GM18519 (cell line): ENCODE measurements at regions not wholly inside any gene's neighbourhood (a gene's known extent, or its start where the extent isn't known, plus 50 kb on each side); places are given as distances from the start of the nearest gene placed in this dataset.
"Not testable (repeated sequence)": the region's sequence is repeated elsewhere in the genome, so short reads cannot be mapped to it uniquely, and the experiment has no call there.

Experiments used
- ATAC-seq: cut with Tn5 transposase; IDR thresholded peaks from one replicate; pipeline ENCODE4 v1.9.1; 2021; ENCODE audit warnings: mild to moderate bottlenecking, moderate library complexity; ENCODE audit not compliant: unreplicated experiment, low FRiP score

DNA sequence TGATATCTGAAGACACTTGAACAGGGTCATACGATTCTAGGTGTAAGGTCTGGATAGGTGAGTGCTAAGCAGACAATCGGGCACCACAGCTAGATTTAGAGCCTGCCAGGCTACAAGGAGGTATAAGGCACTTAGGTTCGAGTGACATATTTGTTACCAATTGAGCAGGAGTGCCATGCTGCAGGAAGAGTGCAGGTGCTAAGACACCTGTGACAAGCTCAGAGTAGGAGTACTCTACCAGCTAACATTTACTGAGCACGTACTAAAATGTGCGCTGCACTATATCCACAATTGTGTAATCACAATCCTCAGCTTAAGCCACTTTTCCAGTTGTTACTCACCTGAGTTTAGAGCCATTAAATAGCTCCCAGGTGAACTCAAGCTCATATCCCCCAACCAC lies 227.8 kb upstream of the MOCS1 start:
- ATAC-seq: no peak

DNA sequence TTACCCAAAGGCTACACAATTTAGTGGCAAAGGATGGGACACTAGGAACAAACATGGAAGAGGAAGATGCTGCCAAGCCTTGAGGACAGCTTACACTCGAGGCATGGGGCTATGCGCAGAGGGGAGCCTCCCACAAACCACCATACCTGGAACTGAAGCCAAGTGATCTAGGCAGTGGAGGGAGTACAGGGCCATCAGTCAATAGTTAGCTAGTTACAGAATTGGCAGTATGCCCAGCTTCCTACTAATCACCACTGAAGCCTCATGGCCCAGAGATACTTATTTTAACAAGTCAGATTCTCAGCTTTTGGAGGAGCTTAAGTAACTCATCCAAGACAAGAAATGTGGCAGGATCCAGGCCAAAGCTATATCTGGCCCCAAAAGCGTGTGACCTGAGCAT lies 226.6 kb upstream of the MOCS1 start:
- no peak for ATAC-seq

DNA sequence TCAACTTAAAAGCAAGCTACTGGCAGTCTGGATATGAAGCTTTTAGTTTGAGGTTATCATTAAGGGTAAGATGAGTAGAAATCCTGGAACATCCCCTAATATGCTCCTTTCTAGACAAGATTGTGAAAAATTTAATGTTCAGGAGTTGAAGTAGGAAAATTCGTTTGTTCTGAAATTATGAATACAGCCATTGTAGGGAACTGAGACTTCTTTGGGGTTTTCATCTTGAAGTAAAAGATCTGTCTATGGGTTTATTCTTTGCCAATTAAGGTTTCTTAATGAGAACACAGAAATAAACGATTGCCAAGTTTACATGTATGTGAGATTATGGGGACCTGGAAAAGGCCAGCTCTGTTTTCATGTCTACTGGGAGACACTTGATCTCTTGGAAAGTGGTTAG lies 225.6 kb upstream of the MOCS1 start:
- no peak for ATAC-seq

DNA sequence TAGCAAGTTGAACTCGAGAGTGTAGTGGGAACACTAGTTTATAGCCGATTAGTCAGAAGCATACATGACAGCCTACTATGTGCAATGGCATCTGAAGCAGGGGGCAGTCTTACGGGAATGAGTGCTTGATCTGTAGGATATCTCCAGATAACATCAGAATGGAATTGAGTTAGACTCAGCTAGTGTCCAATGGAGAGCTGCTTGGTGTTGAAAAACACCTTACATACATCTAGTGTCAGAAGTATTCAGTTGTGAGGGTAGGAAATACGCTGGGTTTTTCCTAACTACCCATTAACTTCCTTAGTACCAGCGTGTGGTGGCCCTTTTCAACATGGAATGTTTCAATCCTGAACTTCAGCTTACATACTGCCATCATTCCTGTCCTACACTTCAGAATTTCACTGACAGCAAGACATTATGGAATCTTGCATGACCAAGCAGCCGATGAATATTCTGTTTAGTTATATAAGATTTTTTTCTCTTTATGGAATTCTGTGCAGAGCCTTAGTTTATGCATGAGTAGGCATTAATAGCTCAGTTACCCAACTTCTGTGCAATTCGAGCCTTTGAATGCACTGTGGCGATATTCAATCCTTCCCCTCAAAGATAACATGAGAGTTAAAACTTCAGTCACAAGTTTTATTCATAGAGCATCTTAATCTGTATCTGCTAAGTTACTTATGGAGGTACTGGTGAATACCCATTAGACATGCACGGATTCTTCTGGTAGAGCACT lies 218.6 kb upstream of the MOCS1 start:
- ATAC-seq: no peak

DNA sequence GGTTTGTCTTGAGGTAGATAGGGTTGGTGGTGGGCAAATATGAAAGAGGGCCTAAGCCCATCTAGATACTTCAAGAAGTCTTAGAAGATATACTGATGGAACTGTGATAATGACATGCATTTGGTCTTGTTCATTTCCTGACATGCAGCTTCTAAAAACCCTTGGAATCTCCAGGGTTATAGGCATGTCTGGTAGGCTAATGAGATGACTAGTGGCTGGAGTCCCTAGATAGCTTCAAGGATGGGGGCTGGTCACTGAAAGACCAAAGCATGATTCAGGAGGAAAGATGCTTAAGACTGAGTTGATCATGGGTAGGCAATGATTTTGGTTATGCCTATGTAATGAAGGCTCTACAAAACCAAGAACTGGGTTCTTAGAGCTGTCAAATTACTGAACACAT lies 217.9 kb upstream of the MOCS1 start:
- ATAC-seq: no peak

DNA sequence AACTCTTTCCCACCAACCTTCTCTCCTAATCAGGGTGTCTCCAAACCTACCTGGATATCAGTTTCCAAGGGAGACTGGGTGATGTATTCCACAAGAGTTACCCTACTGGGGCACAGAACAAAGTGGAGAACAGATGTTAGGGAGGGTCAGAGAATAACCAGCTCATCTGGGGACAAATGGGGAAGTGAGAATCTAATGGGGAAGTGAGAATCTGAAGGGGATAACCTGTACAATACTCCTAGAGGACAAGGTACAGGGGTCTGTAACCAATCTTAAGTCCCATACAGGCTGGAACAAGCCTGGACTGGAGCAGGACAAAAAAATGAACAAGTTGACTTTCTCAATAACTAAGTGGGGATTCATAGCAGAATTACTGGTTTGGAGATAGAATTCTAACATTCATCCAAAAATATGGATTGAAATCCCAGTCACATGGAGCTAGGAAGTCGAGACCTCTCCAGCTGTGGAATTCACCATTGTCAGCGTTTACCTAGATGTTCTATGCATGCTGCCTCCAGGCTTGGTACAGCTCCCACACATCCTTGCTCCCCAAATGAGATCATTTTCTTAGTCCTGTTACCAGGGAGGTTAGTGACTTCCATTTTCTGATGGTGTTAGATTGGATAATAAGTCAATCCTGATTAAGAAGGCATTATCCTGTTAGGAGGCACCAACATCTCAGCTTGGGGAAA lies 214.8 kb upstream of the MOCS1 start:
- peak; percentile 94 for ATAC-seq

DNA sequence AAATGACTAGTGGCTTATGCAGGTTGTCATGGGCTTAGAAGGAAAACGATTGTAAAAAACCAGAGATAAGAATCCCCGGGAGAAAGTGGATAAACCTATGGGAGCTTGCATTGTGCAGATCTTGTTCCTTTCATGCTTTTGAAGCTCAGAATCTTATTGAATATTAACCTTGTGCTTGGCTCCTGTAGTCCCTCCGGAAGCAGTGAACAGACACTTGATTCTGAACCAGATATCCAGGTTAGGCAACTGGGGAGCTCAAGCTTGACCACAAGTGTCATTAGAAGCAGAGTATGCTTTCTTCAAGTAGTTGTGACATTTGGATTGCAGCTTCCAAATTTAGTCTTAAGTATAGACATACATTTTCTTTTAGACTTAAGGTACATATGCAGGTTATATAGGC lies 212.6 kb upstream of the MOCS1 start:
- ATAC-seq: no peak

DNA sequence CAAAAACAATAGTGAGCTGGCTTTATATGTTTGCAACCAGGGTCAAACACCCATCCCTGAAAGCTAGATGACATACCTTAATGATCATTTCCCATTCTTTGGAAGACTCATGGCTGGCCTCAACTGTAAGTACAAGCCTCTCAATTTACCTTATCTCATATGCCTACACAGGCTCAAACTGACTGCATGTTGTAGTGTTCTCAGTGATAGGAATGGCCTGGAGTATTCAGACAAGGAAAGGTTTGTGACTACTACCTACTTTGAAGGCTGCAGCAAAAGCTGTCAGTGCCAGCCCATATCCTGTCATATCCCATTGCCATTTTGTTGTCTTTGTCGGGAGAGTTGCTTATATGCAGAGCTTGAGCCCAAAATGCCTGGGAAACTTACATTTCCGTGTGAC lies 205.2 kb upstream of the MOCS1 start:
- ATAC-seq: no peak

DNA sequence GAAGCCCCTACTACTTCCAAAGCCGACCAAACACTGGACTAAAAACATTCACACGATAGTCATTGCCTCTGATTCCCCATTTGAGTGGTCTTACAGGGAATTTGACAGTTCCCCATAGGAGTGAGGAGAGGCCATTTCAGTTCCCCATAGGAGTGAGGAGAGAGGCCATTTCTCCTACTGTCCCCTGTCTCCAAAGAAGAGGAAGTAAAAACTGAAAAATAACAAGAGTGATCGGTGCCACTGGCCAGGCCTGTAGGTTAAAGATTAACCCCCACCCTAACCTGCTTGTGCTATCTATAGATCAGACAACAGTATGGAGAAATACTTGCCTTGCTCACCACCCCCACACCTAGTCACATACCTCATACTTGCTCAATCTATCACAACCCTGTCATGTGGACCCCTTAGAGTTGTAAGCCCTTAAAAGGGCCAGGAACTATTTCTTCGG lies 204.0 kb upstream of the MOCS1 start:
- ATAC-seq: no peak

DNA sequence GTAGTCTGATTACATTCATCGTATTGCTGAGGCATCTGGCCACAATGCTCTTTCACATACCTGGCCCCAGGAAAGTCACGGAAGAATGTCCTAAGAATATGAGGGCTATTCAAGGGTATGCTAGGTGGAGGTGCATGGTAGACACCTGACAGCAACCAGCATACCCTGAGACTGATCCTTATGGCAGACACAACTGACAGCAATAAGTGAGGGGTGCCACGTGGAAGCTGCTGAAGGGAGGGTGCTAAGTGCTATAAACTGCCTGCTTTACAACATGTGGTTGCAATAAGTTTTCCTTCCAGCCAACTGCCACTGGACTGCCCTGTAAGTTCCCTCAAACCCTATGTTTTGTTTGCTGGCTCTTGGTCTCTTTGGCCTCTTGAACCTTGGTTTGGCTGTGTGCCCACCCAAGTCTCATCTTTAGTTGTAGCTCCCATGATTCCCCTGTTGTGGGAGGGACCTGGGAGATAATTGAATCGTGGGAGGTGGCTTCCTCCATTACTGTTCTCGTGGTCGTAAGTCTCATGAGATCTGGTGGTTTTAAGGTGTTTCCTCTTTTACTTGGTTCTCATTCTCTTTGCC lies 201.3 kb upstream of the MOCS1 start:
- ATAC-seq: no peak

DNA sequence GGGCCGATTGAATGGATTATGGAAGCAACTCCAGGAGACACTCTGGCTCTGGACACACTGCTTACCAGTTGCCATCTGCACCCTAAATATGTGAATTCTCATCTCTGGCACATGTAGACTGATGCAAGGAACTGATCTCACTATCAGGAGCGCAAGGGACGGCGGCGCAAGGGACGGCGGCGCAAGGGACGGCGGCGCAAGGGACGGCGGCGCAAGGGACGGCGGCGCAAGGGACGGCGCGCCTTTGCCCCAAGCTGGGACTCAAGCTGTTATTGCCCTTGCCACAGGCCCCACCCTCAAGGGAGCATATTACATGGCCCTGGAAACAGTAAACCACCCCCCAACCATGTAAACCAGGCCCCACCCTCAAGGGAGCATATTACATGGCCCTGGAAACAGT lies 199.7 kb upstream of the MOCS1 start:
- ATAC-seq: not testable (repeated sequence)

DNA sequence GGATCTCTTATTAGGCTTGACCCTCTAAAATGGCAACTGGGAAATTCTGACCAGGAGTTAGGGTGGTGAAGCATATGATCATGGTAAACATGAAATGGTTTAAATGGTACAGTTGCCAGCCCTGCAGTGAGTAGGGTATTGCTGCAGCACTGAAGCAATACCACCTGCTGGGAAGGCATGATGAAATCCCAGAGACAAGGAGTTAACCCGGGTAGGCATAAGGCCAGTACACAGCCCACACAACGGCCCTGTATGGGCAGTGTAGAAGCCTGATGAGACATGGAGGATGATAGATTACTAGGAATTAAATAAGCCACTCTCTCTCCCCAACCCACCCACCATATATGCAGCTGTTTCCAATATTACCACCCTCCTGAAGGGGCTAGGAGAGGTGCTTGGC lies 197.4 kb upstream of the MOCS1 start:
- ATAC-seq: no peak

DNA sequence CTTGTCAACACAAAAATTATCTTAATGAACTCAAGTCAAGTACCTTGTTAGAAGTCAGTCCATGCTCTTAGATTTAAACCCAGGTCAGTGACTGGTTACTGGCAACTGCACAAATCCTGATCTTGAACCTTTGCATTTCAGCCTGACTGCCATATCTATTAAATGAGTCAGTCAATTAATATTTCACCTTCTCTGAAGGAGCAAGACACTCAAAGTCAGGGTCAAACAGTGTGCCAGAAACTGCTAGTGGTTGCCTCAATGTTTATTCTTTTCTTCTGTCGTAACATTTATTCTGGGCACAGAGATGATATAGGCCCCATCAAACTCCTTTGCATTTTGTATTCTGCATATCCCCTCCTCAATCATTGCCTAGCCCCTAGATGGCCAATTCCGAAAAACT lies 193.9 kb upstream of the MOCS1 start:
- ATAC-seq: no peak

DNA sequence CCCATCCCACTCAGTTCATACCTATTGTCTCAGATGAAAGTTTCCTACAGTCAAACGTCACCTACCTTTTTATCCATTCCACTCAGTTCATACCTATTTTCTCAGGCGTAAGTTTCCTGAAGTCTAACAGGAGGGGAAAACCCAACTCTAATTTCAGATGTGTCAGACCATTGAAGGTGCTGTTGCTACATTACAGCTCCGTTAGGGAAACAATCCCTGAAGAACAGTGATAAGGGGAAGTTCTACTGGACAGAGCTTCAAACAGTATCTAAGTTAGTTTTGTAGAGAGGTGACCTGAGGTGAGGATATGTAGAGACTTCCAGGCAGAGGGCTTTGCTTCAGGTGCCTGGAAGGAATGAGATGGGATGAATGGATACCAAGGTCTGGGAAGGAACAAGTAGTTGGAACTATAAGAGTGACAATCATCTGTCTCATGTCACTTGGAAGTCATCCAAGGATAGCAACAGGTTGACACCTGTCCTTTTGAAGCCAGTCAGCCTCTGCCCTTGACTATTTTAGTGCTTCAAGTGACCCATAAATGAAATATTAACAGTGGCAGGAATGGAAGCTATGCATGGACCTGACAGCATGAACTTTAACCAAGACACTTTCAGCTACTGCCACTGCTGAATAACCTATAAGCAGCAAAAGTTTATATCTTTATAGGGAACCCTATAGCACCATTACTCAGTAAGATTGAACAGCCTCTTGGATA lies 191.6 kb upstream of the MOCS1 start:
- ATAC-seq: no peak

DNA sequence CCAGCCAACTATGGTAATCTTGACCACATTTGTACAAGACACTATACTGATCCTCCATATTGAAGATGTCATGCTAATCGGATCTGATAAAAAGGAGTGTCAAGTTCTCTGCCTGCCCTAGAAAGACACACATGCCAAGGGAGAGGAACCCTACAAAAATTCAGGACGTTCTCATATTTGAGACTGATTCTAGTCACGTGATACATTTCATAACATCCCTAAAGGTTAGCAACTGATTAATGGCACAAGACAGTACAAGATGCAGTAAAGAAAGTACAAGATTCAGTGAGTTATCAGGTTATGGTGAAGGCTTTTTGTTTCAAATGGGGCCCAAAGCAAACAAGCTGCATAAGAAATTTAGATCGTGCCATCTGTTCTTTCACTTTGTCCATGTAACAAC lies 190.7 kb upstream of the MOCS1 start:
- no peak for ATAC-seq

DNA sequence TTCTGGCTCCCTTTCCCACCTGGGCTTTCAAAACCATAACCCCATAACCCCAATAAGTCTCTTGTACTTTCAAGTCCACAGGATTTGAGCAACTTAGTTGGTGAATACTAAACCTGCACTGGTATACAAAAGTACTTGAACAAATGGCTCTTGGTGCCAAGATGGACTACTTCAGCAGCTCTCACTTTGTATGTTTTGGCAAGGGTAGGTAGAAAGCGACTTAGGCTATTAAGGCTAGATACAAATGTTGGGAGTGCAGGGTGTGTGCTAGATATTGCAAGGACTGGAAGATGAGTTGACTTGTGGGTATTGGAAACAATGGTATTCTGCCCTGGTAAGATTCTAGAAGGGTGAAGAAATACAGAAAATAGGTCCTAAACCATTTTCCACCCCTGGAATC lies 182.6 kb upstream of the MOCS1 start:
- ATAC-seq: no peak

DNA sequence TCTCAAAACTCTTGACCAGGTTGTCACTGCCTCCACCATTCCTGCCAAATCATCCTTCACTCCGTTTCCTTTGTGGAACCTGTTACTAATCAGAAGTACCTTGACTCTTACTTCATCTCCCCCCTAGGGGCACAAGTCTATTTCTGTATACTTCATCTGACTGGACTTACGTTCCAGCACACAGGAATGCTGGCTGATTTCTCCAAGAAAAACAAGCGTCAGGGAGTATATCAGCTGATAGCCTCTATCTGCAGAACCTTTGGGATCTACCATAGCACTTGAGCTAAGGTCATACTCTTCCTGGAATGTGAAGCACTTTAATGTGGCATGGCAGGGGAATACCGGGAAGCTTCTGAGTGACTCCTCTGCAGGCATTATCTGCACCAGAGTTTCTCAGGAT lies 178.1 kb upstream of the MOCS1 start:
- ATAC-seq: no peak

DNA sequence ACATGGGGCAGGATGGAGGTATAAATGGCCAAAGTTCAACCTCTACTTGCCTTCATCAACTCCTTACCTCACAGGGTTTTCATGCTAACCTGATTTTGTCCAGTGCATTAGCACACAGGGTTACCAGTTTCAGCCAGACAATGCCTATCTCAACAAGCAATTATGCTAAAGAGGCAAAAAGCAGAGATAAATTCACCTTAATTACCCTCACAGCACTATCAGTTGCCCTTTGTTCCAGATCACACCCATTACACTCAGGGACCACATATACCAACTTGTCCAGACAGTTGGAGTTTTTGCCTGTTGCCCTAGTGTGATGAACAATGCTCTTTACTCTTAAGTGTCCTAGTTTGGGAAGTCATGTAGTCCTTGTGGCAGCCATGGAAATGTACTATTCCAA lies 174.5 kb upstream of the MOCS1 start:
- ATAC-seq: no peak

DNA sequence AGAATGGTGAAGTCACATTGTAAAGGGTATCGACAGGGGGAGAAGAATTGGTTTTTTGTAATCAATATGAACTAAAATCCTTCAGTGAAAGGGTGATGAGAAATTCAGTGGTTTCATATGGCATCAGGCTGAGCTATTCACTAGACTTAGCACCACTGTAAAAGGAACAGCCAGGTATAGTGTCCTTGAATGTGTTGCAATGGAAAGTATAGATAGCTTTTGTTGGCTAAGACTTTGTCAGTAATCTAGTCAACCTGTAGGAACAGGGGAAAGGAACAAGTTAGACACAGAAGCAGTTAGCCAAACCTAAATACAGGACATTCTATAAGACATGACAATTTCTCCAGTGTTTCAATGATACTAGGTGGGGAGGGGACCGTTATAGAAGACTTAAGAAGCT lies 172.6 kb upstream of the MOCS1 start:
- no peak for ATAC-seq

DNA sequence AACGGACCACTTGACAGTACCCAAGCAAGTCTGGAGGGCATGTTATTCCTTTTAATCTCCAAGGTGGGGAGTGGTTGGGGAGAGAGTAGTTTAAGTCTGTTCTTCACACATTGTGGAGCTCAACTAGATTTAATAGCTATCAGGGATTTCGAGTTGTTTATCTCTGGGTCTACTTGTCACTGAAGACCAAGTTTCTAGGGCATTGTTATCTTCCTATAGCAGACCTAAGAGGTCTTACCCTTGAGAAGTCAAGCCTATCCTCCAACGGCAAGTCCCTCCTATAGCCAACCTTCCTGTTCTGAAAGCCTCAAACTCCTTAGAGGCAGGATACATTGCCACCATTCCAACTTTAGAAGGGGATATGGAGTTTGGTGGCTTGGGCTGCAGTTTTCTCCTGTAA lies 164.5 kb upstream of the MOCS1 start:
- no peak for ATAC-seq

DNA sequence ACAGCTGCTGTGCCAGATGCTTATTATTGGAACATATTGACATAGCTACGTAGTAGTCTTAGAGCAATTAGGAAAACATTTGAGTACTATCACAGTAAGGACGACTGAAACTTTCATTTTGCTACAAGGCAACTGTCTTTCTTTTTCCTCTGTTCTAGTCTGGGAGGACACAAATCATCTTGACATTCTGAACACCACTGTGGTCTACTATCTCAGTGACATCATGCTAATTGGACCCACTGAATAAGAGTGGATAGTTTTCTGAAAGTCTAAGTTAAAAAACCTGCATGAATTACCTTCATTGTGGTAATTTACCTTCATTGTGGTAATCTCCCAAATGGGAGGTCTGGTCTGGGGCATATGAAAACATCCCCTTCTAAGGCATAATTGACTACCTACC lies 163.3 kb upstream of the MOCS1 start:
- ATAC-seq: no peak
